ENCODE measurements at regions not wholly inside any gene's neighbourhood (a gene's known extent, or its start where the extent isn't known, plus 50 kb on each side); places are given as distances from the start of the nearest gene placed in this dataset.

- H3K4me3 ChIP-seq (ENCODE audit: low read depth, low read length), result no peak overlapping the region
- DNase-seq (ENCODE audit: low read depth), result no peak
- no peak for TF ChIP-seq CTCF (IDR thresholded peaks at IDR 0.05; ENCODE audit: control insufficient read depth, extremely low read depth, insufficient read depth)
Observed at GRCh38 chr4:128338634-128339355, 51.2 kb upstream of the PGRMC2 start.

GRCh38 chr4:128337863-128338262 lies 50.2 kb upstream of the PGRMC2 start:
- no peak overlapping the region for H3K4me3 ChIP-seq (ENCODE audit: low read depth, low read length)
- TF ChIP-seq CTCF (IDR thresholded peaks at IDR 0.05; ENCODE audit: control insufficient read depth, extremely low read depth, insufficient read depth), result no peak
- no peak for DNase-seq (ENCODE audit: low read depth)
